ENCODE measurements at regions not wholly inside any gene's neighbourhood (a gene's known extent, or its start where the extent isn't known, plus 50 kb on each side); places are given as distances from the start of the nearest gene placed in this dataset.

GRCh38 chr10:130833596-130833995 is 477.9 kb downstream of the TCERG1L start:
- no peak for TF ChIP-seq POLR2A (IDR thresholded peaks at IDR 0.05)
- TF ChIP-seq CTCF (IDR thresholded peaks at IDR 0.05), result no peak
